Panc1 (cell line): ENCODE measurements at regions not wholly inside any gene's neighbourhood (a gene's known extent, or its start where the extent isn't known, plus 50 kb on each side); places are given as distances from the start of the nearest gene placed in this dataset.

ENCODE experiments used
- ATAC-seq: fragments of 200-7000 bp; cut with Tn5 transposase; 2 replicates; pipeline ENCODE4 v1.9.1; 2020; ENCODE audit warnings: mild to moderate bottlenecking, moderate library complexity
- BruUV-seq: library from RNA; stranded (reverse); fragments of 400-500 nt; replicated peaks from 2 replicates; lab custom pipeline; 2021; lab: Mats Ljungman, UMichigan
- CTCF ChIA-PET: fragments of 300-600 bp; sonication (Branson Sonifier 250); formaldehyde crosslinking; loops from one replicate; lab custom pipeline; 2022; ENCODE audit warnings: antibody characterized with exemption; lab: Charles Lee
- POLR2A ChIA-PET: fragments of 300-600 bp; sonication (Branson Sonifier 250); formaldehyde crosslinking; loops from one replicate; lab custom pipeline; 2022; ENCODE audit warnings: antibody characterized with exemption; lab: Charles Lee
- DNase-seq: peaks from one replicate; pipeline ENCODE4 v3.0.0-alpha.2; 2010; ENCODE audit warnings: low read depth, low spot score
- H3K27ac ChIP-seq: 2 replicates; pipeline ENCODE4 v1.5.1; 2011; ENCODE audit warnings: mild to moderate bottlenecking, low read length, inconsistent platforms
- H3K27me3 ChIP-seq: fragments of 200-500 bp; sonication (Bioruptor generic); 2 replicates; pipeline ENCODE4 v1.6.0; 2014; ENCODE audit warnings: low read length, inconsistent platforms; ENCODE audit not compliant: control insufficient read depth, insufficient read depth
- H3K36me3 ChIP-seq: fragments of 200-500 bp; sonication (Bioruptor generic); 2 replicates; pipeline ENCODE4 v1.5.1; 2014; ENCODE audit warnings: inconsistent platforms, mild to moderate bottlenecking, low read length, moderate library complexity; ENCODE audit not compliant: control insufficient read depth, insufficient read depth
- H3K4me1 ChIP-seq: 2 replicates; pipeline ENCODE4 v1.5.1; 2011; ENCODE audit warnings: inconsistent platforms, mild to moderate bottlenecking, low read length, moderate library complexity; ENCODE audit not compliant: control insufficient read depth, insufficient read depth
- H3K4me3 ChIP-seq, 2 experiments: 2 replicates each; pipeline ENCODE4 v1.5.1; 2011 to 2012; ENCODE audit warnings: low read depth in 2 of 2, low read length in 2 of 2, mild to moderate bottlenecking in 2 of 2, inconsistent platforms in 1 of 2, moderate library complexity in 1 of 2
- H3K9me3 ChIP-seq: fragments of 200-500 bp; sonication (Bioruptor generic); 2 replicates; pipeline ENCODE4 v1.5.1; 2014; ENCODE audit warnings: low read depth, mild to moderate bottlenecking, inconsistent platforms, low read length, moderate library complexity; ENCODE audit not compliant: control insufficient read depth, insufficient read depth
- POLR2AphosphoS5 ChIP-seq: IDR thresholded peaks from 2 replicates; pipeline ENCODE4 v1.6.1; 2012; ENCODE audit warnings: mild to moderate bottlenecking, low read depth, low read length, moderate library complexity
- SIN3A ChIP-seq: IDR thresholded peaks from 2 replicates; pipeline ENCODE4 v1.6.1; 2012; ENCODE audit warnings: low read depth, mild to moderate bottlenecking, low read length, moderate library complexity, borderline replicate concordance; ENCODE audit not compliant: insufficient read depth
- TCF7L2 ChIP-seq: IDR thresholded peaks from 2 replicates; pipeline ENCODE4 v1.6.1; 2011; ENCODE audit warnings: mild to moderate bottlenecking, low read depth, low read length, inconsistent platforms
- in situ Hi-C: cut with HindIII; loops from 2 replicates; pipeline ENCODE4 v1.10.0; 2016; ENCODE audit warnings: low sequenced_read_pairs, low pct_unique_long_range_greater_than_20kb
- intact Hi-C: fragments of 100-400 bp; cut with micrococcal nuclease; formaldehyde crosslinking; loops from one replicate; pipeline ENCODE4 v1.10.0; 2022; ENCODE audit not compliant: unreplicated experiment
- TF ChIP-seq, protein P1 (sequence below): fragments of 450-650 bp; IDR thresholded peaks from 2 replicates; pipeline ENCODE4 v1.5.1; 2017; ENCODE audit warnings: mild to moderate bottlenecking
- TF ChIP-seq, protein P2 (sequence below), 2 experiments: IDR thresholded peaks; 2 replicates each; pipeline ENCODE4 v1.6.1; 2011 to 2012; ENCODE audit warnings: low read depth in 2 of 2, control low read depth in 1 of 2, low read length in 1 of 2, mild to moderate bottlenecking in 1 of 2, moderate library complexity in 1 of 2; ENCODE audit not compliant: insufficient read depth in 1 of 2

DNA sequence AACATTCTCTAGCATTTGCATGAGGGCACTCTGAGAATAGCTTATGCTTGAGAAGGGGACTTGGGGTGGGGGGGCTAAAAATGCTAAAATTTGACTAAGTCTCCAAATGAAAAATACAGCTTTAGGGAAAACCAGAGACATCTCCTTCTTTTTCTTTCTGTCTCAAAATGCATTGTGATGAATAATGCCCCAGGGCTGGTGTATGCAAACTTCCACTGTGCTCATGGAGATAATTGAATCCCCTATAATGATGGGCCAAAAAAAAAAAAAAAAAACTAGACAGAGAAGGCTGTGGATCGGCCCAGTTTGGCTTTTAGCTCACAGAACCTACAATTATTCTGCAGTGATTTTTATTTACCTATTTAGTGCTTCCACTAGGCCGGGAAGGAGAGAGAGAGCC is 147.9 kb upstream of the RORA start:
- ChIA-PET CTCF (no interaction called here), POLR2A (no interaction called here)
- no TSS peak for BruUV-seq
- no peaks in the 10 kb centered on the region for H3K36me3 ChIP-seq
- DNase-seq (no peak), ATAC-seq (no peak)
- in situ Hi-C loops: no loop called here
- H3K4me1 ChIP-seq: no peaks in the 10 kb centered on the region
- H3K27me3 ChIP-seq: no peaks in the 10 kb centered on the region
- H3K27ac ChIP-seq: no peak overlapping the region
- H3K9me3 ChIP-seq: no peaks in the 10 kb centered on the region
- no peak for TF ChIP-seq TCF7L2
- TF ChIP-seq POLR2AphosphoS5: no peak
- TF ChIP-seq, protein P1, sequence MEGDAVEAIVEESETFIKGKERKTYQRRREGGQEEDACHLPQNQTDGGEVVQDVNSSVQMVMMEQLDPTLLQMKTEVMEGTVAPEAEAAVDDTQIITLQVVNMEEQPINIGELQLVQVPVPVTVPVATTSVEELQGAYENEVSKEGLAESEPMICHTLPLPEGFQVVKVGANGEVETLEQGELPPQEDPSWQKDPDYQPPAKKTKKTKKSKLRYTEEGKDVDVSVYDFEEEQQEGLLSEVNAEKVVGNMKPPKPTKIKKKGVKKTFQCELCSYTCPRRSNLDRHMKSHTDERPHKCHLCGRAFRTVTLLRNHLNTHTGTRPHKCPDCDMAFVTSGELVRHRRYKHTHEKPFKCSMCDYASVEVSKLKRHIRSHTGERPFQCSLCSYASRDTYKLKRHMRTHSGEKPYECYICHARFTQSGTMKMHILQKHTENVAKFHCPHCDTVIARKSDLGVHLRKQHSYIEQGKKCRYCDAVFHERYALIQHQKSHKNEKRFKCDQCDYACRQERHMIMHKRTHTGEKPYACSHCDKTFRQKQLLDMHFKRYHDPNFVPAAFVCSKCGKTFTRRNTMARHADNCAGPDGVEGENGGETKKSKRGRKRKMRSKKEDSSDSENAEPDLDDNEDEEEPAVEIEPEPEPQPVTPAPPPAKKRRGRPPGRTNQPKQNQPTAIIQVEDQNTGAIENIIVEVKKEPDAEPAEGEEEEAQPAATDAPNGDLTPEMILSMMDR: no peak
- no peak for TF ChIP-seq SIN3A
- TF ChIP-seq, protein P2, sequence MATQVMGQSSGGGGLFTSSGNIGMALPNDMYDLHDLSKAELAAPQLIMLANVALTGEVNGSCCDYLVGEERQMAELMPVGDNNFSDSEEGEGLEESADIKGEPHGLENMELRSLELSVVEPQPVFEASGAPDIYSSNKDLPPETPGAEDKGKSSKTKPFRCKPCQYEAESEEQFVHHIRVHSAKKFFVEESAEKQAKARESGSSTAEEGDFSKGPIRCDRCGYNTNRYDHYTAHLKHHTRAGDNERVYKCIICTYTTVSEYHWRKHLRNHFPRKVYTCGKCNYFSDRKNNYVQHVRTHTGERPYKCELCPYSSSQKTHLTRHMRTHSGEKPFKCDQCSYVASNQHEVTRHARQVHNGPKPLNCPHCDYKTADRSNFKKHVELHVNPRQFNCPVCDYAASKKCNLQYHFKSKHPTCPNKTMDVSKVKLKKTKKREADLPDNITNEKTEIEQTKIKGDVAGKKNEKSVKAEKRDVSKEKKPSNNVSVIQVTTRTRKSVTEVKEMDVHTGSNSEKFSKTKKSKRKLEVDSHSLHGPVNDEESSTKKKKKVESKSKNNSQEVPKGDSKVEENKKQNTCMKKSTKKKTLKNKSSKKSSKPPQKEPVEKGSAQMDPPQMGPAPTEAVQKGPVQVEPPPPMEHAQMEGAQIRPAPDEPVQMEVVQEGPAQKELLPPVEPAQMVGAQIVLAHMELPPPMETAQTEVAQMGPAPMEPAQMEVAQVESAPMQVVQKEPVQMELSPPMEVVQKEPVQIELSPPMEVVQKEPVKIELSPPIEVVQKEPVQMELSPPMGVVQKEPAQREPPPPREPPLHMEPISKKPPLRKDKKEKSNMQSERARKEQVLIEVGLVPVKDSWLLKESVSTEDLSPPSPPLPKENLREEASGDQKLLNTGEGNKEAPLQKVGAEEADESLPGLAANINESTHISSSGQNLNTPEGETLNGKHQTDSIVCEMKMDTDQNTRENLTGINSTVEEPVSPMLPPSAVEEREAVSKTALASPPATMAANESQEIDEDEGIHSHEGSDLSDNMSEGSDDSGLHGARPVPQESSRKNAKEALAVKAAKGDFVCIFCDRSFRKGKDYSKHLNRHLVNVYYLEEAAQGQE (IDR thresholded peaks at IDR 0.05; ENCODE audit: insufficient read depth in 1 of 2, low read depth in 2 of 2, low read length in 1 of 2): no peak
- H3K4me3 ChIP-seq: no peak overlapping the region
- intact Hi-C loops: no loop called here

DNA sequence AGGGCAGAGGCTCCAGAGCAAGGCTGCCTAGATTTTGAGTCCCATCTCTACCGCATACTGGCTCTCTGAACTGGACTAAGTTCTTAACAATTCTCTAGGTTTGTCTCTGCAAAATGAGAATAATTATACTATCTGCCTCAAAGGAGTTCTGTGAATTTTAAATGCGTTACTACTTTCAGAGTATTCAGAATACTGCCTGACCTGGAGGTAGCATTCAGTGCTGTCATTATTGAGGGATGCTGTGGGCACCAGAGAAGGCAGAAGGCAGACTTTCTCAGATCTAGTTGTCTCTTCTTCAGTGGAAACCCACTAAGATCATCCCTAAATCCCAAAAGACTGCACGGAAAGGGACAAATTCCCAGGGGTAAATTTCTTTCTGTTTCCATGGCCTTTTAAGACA is 147.4 kb upstream of the RORA start:
- ATAC-seq: no peak
- Histone ChIP-seq H3K27me3 (no peaks in the 10 kb centered on the region), H3K36me3 (no peaks in the 10 kb centered on the region), H3K27ac (no peak overlapping the region), H3K4me3 (no peak overlapping the region), H3K4me1 (no peaks in the 10 kb centered on the region), H3K9me3 (no peaks in the 10 kb centered on the region)
- POLR2A ChIA-PET: no interaction called here
- DNase-seq: no peak
- intact Hi-C loops (no loop called here), in situ Hi-C loops (no loop called here)
- BruUV-seq: no TSS peak
- no peak for TF ChIP-seq POLR2AphosphoS5
- TF ChIP-seq, protein P1: no peak
- TF ChIP-seq TCF7L2: no peak
- TF ChIP-seq, protein P2 (IDR thresholded peaks at IDR 0.05; ENCODE audit: insufficient read depth in 1 of 2, low read depth in 2 of 2, low read length in 1 of 2): no peak
- TF ChIP-seq SIN3A: no peak
- CTCF ChIA-PET: no interaction called here
